ENCODE measurements at regions not wholly inside any gene's neighbourhood (a gene's known extent, or its start where the extent isn't known, plus 50 kb on each side); places are given as distances from the start of the nearest gene placed in this dataset.
A peak's percentile ranks its signal among the peaks of the same experiment; 100 is the strongest.

GRCh38 chr6:50935442-50935841 is 116.8 kb downstream of the TFAP2B start:
- TF ChIP-seq, protein P1, sequence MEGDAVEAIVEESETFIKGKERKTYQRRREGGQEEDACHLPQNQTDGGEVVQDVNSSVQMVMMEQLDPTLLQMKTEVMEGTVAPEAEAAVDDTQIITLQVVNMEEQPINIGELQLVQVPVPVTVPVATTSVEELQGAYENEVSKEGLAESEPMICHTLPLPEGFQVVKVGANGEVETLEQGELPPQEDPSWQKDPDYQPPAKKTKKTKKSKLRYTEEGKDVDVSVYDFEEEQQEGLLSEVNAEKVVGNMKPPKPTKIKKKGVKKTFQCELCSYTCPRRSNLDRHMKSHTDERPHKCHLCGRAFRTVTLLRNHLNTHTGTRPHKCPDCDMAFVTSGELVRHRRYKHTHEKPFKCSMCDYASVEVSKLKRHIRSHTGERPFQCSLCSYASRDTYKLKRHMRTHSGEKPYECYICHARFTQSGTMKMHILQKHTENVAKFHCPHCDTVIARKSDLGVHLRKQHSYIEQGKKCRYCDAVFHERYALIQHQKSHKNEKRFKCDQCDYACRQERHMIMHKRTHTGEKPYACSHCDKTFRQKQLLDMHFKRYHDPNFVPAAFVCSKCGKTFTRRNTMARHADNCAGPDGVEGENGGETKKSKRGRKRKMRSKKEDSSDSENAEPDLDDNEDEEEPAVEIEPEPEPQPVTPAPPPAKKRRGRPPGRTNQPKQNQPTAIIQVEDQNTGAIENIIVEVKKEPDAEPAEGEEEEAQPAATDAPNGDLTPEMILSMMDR (IDR thresholded peaks at IDR 0.05; ENCODE audit: low read depth, low read length), result no peak
- TF ChIP-seq MYC (IDR thresholded peaks at IDR 0.05; ENCODE audit: low read depth, low read length), result no peak
- TF ChIP-seq MAX (IDR thresholded peaks at IDR 0.05; ENCODE audit: low read depth, low read length), result no peak
- no peak for TF ChIP-seq POLR2A (IDR thresholded peaks at IDR 0.05; ENCODE audit: extremely low read depth, insufficient read length)
- no peak overlapping the region for H3K4me3 ChIP-seq (ENCODE audit: low read depth, low read length)

GRCh38 chr6:50936277-50936681 is 117.6 kb downstream of the TFAP2B start:
- DNase-seq (ENCODE audit: low read depth), result no peak
- no peak overlapping the region for H3K4me3 ChIP-seq (ENCODE audit: low read depth, low read length)
- no peak for TF ChIP-seq POLR2A (IDR thresholded peaks at IDR 0.05; ENCODE audit: extremely low read depth, insufficient read length)
- TF ChIP-seq MAX (IDR thresholded peaks at IDR 0.05; ENCODE audit: low read depth, low read length), result no peak
- no peak for TF ChIP-seq MYC (IDR thresholded peaks at IDR 0.05; ENCODE audit: low read depth, low read length)
- TF ChIP-seq, protein P1 (IDR thresholded peaks at IDR 0.05; ENCODE audit: low read depth, low read length), result no peak

More at GRCh38 chr6:50935442-50935841, 116.8 kb downstream of the TFAP2B start:
- no peak for DNase-seq (ENCODE audit: low read depth)

- no peak for DNase-seq (ENCODE audit: low read depth)
- TF ChIP-seq MAX (IDR thresholded peaks at IDR 0.05; ENCODE audit: low read depth, low read length), result no peak
- TF ChIP-seq MYC (IDR thresholded peaks at IDR 0.05; ENCODE audit: low read depth, low read length), result no peak
- TF ChIP-seq POLR2A (IDR thresholded peaks at IDR 0.05; ENCODE audit: extremely low read depth, insufficient read length), result no peak
- TF ChIP-seq, protein P1 (IDR thresholded peaks at IDR 0.05; ENCODE audit: low read depth, low read length), result no peak
- H3K4me3 ChIP-seq (ENCODE audit: low read depth, low read length), result no peak overlapping the region
Observed at GRCh38 chr6:50939931-50940330, 121.3 kb downstream of the TFAP2B start.

- TF ChIP-seq POLR2A (IDR thresholded peaks at IDR 0.05; ENCODE audit: extremely low read depth, insufficient read length) (no peak), MYC (IDR thresholded peaks at IDR 0.05; ENCODE audit: low read depth, low read length) (no peak)
- TF ChIP-seq, protein P1 (IDR thresholded peaks at IDR 0.05; ENCODE audit: low read depth, low read length), result no peak
- H3K4me3 ChIP-seq (ENCODE audit: low read depth, low read length), result no peak overlapping the region
- DNase-seq (ENCODE audit: low read depth), result no peak
Observed at GRCh38 chr6:50945789-50946188, 127.1 kb downstream of the TFAP2B start.

GRCh38 chr6:50952092-50952907 is 133.6 kb downstream of the TFAP2B start:
- no peak overlapping the region for H3K4me3 ChIP-seq (ENCODE audit: low read depth, low read length)
- DNase-seq (ENCODE audit: low read depth), result peak; percentile 11
- TF ChIP-seq, protein P1 (IDR thresholded peaks at IDR 0.05; ENCODE audit: low read depth, low read length), result no peak
- TF ChIP-seq POLR2A (IDR thresholded peaks at IDR 0.05; ENCODE audit: extremely low read depth, insufficient read length) (no peak), MAX (IDR thresholded peaks at IDR 0.05; ENCODE audit: low read depth, low read length) (no peak), MYC (IDR thresholded peaks at IDR 0.05; ENCODE audit: low read depth, low read length) (no peak)
